AG04449 (cell line): ENCODE measurements at regions not wholly inside any gene's neighbourhood (a gene's known extent, or its start where the extent isn't known, plus 50 kb on each side); places are given as distances from the start of the nearest gene placed in this dataset.

Experiments used
- CTCF ChIA-PET: fragments of 350-600 bp; formaldehyde crosslinking; extraction: SDS; loops from one replicate; lab custom pipeline; 2021; ENCODE audit warnings: antibody characterized with exemption; lab: Yijun Ruan, JAX
- POLR2A ChIA-PET: fragments of 400-600, 350-600 bp; formaldehyde crosslinking; extraction: SDS; loops from one replicate; lab custom pipeline; 2020; ENCODE audit warnings: antibody characterized with exemption, inconsistent platforms; lab: Yijun Ruan, JAX
- DNase-seq: peaks from one replicate; pipeline ENCODE4 v3.0.0-alpha.2; 2010; ENCODE audit warnings: low read depth, low spot score
- H3K4me3 ChIP-seq: 2 replicates; pipeline ENCODE4 v1.5.1; 2011; ENCODE audit warnings: low read depth, mild to moderate bottlenecking, control low read depth, low read length
- CTCF ChIP-seq: IDR thresholded peaks from one replicate; pipeline ENCODE4 v1.5.1; 2011; ENCODE audit warnings: mild to moderate bottlenecking, moderate library complexity, low read length, control low read depth, inconsistent platforms; ENCODE audit not compliant: insufficient read depth; ENCODE audit errors: missing control alignments

- ChIA-PET POLR2A (no interaction called here), CTCF (no interaction called here)
- no peak for DNase-seq
- TF ChIP-seq CTCF: no peak
- no peak overlapping the region for H3K4me3 ChIP-seq
Observed at GRCh38 chr5:12322042-12322441, 417.8 kb upstream of the CTNND2 start.

- ChIA-PET CTCF (no interaction called here), POLR2A (no interaction called here)
- DNase-seq: no peak
- no peak overlapping the region for H3K4me3 ChIP-seq
- no peak for TF ChIP-seq CTCF
Observed at GRCh38 chr5:12320331-12320730, 416.1 kb upstream of the CTNND2 start.

- H3K4me3 ChIP-seq: no peak overlapping the region
- no peak for DNase-seq
- no peak for TF ChIP-seq CTCF
- POLR2A ChIA-PET: no interaction called here
- CTCF ChIA-PET: no interaction called here
Observed at GRCh38 chr5:12316812-12317211, 412.6 kb upstream of the CTNND2 start.

GRCh38 chr5:12315461-12315860 is 411.2 kb upstream of the CTNND2 start:
- ChIA-PET CTCF (no interaction called here), POLR2A (no interaction called here)
- no peak for TF ChIP-seq CTCF
- DNase-seq: no peak
- no peak overlapping the region for H3K4me3 ChIP-seq

- H3K4me3 ChIP-seq: no peak overlapping the region
- POLR2A ChIA-PET: no interaction called here
- DNase-seq: no peak
- CTCF ChIA-PET: no interaction called here
- TF ChIP-seq CTCF: no peak
Observed at GRCh38 chr5:12313602-12314001, 409.4 kb upstream of the CTNND2 start.

GRCh38 chr5:12312343-12312742 is 408.1 kb upstream of the CTNND2 start:
- no peak for TF ChIP-seq CTCF
- DNase-seq: no peak
- POLR2A ChIA-PET: no interaction called here
- CTCF ChIA-PET: no interaction called here
- H3K4me3 ChIP-seq: no peak overlapping the region
